BLaER1 (cell line): ENCODE measurements at regions not wholly inside any gene's neighbourhood (a gene's known extent, or its start where the extent isn't known, plus 50 kb on each side); places are given as distances from the start of the nearest gene placed in this dataset.

ENCODE experiments used
- H3K27ac ChIP-seq: shearing (Covaris generic); formaldehyde crosslinking; 2 replicates; pipeline ENCODE4 v1.8.1; 2022
- H3K27me3 ChIP-seq: shearing (Covaris generic); formaldehyde crosslinking; 2 replicates; pipeline ENCODE4 v1.8.1; 2022
- H3K36me3 ChIP-seq: shearing (Covaris generic); formaldehyde crosslinking; 2 replicates; pipeline ENCODE4 v1.8.1; 2022
- H3K4me1 ChIP-seq: shearing (Covaris generic); formaldehyde crosslinking; 2 replicates; pipeline ENCODE4 v1.8.1; 2022
- H3K4me2 ChIP-seq: shearing (Covaris generic); formaldehyde crosslinking; 2 replicates; pipeline ENCODE4 v1.8.1; 2022
- H3K4me3 ChIP-seq: shearing (Covaris generic); formaldehyde crosslinking; 2 replicates; pipeline ENCODE4 v1.8.1; 2022
- H3K9ac ChIP-seq: shearing (Covaris generic); formaldehyde crosslinking; 2 replicates; pipeline ENCODE4 v1.8.1; 2022
- H3K9me3 ChIP-seq: shearing (Covaris generic); formaldehyde crosslinking; 2 replicates; pipeline ENCODE4 v1.8.1; 2022
- H4K20me1 ChIP-seq: shearing (Covaris generic); formaldehyde crosslinking; 2 replicates; pipeline ENCODE4 v1.8.1; 2022
- Cebpa-rat ChIP-seq: shearing (Covaris generic); IDR thresholded peaks from 2 replicates; pipeline ENCODE4 v1.8.1; 2022

GRCh38 chr9:6133346-6134063 lies 82.1 kb upstream of the IL33 start:
- Histone ChIP-seq H3K27me3 (no peaks in the 10 kb centered on the region), H3K4me3 (no peak overlapping the region), H3K36me3 (no peaks in the 10 kb centered on the region), H3K4me2 (peak overlapping the region; percentile 7; the same call in 1 of the 2 replicates), H4K20me1 (no peaks in the 10 kb centered on the region), H3K4me1 (peaks cover 9% of the 10 kb centered on the region), H3K27ac (no peak overlapping the region), H3K9ac (no peak overlapping the region), H3K9me3 (no peaks in the 10 kb centered on the region)
- TF ChIP-seq Cebpa-rat = no peak

- H4K20me1 ChIP-seq = no peaks in the 10 kb centered on the region
- H3K27me3 ChIP-seq = no peaks in the 10 kb centered on the region
- no peaks in the 10 kb centered on the region for H3K9me3 ChIP-seq
- H3K27ac ChIP-seq = no peak overlapping the region
- H3K36me3 ChIP-seq = no peaks in the 10 kb centered on the region
- no peak overlapping the region for H3K9ac ChIP-seq
- no peak overlapping the region for H3K4me2 ChIP-seq
- H3K4me3 ChIP-seq = no peak overlapping the region
- peaks cover 9% of the 10 kb centered on the region for H3K4me1 ChIP-seq
- no peak for TF ChIP-seq Cebpa-rat
Observed at GRCh38 chr9:6132650-6133049, 83.0 kb upstream of the IL33 start.

DNA sequence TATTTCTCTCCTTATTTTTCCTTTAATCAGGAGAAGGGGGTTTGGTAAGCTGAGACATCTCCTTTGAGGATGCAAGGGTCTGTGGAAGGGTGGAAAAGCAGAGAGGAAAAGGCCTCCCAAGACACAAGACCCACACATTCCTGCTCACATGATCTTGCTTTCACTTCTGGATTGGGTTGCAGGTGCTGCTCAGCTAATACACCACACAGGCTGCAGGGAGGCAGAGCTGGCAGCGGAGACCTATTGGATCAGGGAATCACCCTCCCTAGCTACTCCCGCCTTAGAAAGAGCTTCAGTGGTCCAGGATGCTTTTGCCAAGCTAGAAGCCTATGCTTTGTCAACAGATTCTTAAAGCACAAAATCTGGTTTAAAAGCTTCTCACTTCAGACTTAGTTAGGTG lies 87.6 kb upstream of the IL33 start:
- Histone ChIP-seq H3K36me3 (no peaks in the 10 kb centered on the region), H3K27ac (no peak overlapping the region), H3K4me3 (no peak overlapping the region), H3K9ac (no peak overlapping the region), H3K4me2 (no peak overlapping the region), H3K4me1 (no peaks in the 10 kb centered on the region), H3K9me3 (no peaks in the 10 kb centered on the region), H4K20me1 (no peaks in the 10 kb centered on the region), H3K27me3 (no peaks in the 10 kb centered on the region)
- TF ChIP-seq Cebpa-rat = no peak

- no peaks in the 10 kb centered on the region for H3K27me3 ChIP-seq
- no peaks in the 10 kb centered on the region for H4K20me1 ChIP-seq
- H3K9ac ChIP-seq = no peak overlapping the region
- H3K9me3 ChIP-seq = no peaks in the 10 kb centered on the region
- H3K4me2 ChIP-seq = no peak overlapping the region
- H3K4me1 ChIP-seq = no peaks in the 10 kb centered on the region
- H3K27ac ChIP-seq = no peak overlapping the region
- TF ChIP-seq Cebpa-rat = no peak
- H3K4me3 ChIP-seq = no peak overlapping the region
- no peaks in the 10 kb centered on the region for H3K36me3 ChIP-seq
Observed at GRCh38 chr9:6126377-6126776, 89.2 kb upstream of the IL33 start.

DNA sequence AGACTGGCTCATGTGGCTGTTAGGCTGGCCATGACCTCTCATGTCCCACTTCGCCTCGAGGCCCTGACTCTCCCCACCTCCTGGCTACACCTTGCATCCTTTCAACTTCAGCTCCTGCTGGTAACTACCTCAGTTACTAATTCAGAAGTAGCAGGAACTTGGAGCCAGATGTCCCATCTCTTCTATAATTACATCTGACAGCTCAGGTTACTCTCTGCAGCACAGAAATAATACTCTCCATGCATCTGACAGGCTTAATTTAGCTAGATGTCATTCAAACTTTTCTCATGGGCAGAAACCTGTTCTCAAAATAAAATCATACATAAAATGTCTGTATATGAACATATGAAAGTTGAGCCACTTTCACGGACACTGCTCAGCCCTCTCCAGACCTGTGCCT lies 92.2 kb upstream of the IL33 start:
- TF ChIP-seq Cebpa-rat = no peak
- Histone ChIP-seq H3K27ac (no peak overlapping the region), H3K4me1 (no peaks in the 10 kb centered on the region), H3K4me2 (no peak overlapping the region), H3K9me3 (no peaks in the 10 kb centered on the region), H3K36me3 (no peaks in the 10 kb centered on the region), H3K9ac (no peak overlapping the region), H4K20me1 (no peaks in the 10 kb centered on the region), H3K4me3 (no peak overlapping the region), H3K27me3 (no peaks in the 10 kb centered on the region)

DNA sequence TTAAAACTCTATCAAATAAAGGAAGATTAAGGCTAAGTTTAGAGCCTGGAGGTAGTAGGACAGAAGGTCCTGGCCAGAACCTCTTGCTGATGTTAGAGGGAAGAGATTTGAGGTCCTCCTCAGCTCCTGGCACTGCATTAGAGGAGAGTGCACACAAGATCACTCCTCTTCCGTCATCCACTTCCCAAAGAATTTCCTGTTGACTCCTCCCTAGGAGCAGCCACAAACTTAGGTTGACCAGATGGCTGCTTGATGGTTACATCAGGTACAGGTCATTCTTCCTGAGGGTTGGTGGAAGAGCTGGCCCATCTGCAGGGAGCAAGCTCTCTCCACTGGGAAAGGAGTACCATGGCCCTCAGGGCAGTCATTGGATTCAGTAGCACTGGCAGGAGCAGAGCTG lies 93.9 kb upstream of the IL33 start:
- H4K20me1 ChIP-seq = no peaks in the 10 kb centered on the region
- no peak overlapping the region for H3K4me3 ChIP-seq
- no peak for TF ChIP-seq Cebpa-rat
- no peak overlapping the region for H3K9ac ChIP-seq
- H3K27me3 ChIP-seq = no peaks in the 10 kb centered on the region
- H3K36me3 ChIP-seq = no peaks in the 10 kb centered on the region
- H3K27ac ChIP-seq = no peak overlapping the region
- H3K4me2 ChIP-seq = no peak overlapping the region
- no peaks in the 10 kb centered on the region for H3K9me3 ChIP-seq
- no peaks in the 10 kb centered on the region for H3K4me1 ChIP-seq

GRCh38 chr9:6114424-6114823 lies 99.0 kb upstream of the RANBP6 start:
- H3K9ac ChIP-seq = no peak overlapping the region
- H3K9me3 ChIP-seq = peaks cover 17% of the 10 kb centered on the region
- H3K4me3 ChIP-seq = no peak overlapping the region
- no peak overlapping the region for H3K27ac ChIP-seq
- no peaks in the 10 kb centered on the region for H3K27me3 ChIP-seq
- no peak overlapping the region for H3K4me2 ChIP-seq
- TF ChIP-seq Cebpa-rat = no peak
- H3K4me1 ChIP-seq = no peaks in the 10 kb centered on the region
- no peaks in the 10 kb centered on the region for H4K20me1 ChIP-seq
- no peaks in the 10 kb centered on the region for H3K36me3 ChIP-seq

DNA sequence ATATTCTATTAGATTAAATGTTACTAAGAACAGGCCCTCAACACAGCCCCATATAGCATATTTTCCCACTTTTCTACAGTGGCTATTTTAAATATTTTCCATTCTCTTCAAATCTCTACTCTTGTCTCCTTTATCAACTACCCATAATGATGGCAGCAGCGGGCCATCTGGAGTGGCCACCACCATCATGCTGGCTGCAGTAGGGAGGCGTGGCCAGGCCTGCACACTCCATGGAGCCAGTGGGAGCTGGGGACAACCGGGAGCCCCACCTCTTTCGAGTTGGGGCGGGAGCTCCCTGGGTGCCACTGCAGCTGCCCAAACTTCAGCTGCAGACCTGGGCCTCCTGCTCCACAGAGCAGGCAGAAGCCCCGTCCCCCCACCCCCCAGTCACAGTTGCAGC lies 98.4 kb upstream of the RANBP6 start:
- no peaks in the 10 kb centered on the region for H4K20me1 ChIP-seq
- H3K4me2 ChIP-seq = no peak overlapping the region
- H3K4me3 ChIP-seq = no peak overlapping the region
- H3K36me3 ChIP-seq = no peaks in the 10 kb centered on the region
- peaks cover 17% of the 10 kb centered on the region for H3K9me3 ChIP-seq
- H3K9ac ChIP-seq = no peak overlapping the region
- no peaks in the 10 kb centered on the region for H3K4me1 ChIP-seq
- no peaks in the 10 kb centered on the region for H3K27me3 ChIP-seq
- H3K27ac ChIP-seq = no peak overlapping the region
- TF ChIP-seq Cebpa-rat = no peak

GRCh38 chr9:6113312-6113711 lies 97.9 kb upstream of the RANBP6 start:
- no peaks in the 10 kb centered on the region for H4K20me1 ChIP-seq
- no peak overlapping the region for H3K4me3 ChIP-seq
- H3K4me1 ChIP-seq = no peaks in the 10 kb centered on the region
- no peak for TF ChIP-seq Cebpa-rat
- H3K27ac ChIP-seq = no peak overlapping the region
- peaks cover 17% of the 10 kb centered on the region for H3K9me3 ChIP-seq
- H3K9ac ChIP-seq = no peak overlapping the region
- no peaks in the 10 kb centered on the region for H3K27me3 ChIP-seq
- no peaks in the 10 kb centered on the region for H3K36me3 ChIP-seq
- H3K4me2 ChIP-seq = no peak overlapping the region

- Histone ChIP-seq H3K4me3 (no peak overlapping the region), H3K4me1 (peaks cover 16% of the 10 kb centered on the region), H3K27ac (no peak overlapping the region), H4K20me1 (no peaks in the 10 kb centered on the region), H3K4me2 (no peak overlapping the region), H3K27me3 (no peaks in the 10 kb centered on the region), H3K36me3 (no peaks in the 10 kb centered on the region), H3K9ac (no peak overlapping the region), H3K9me3 (peaks cover 13% of the 10 kb centered on the region)
- TF ChIP-seq Cebpa-rat = no peak
Observed at GRCh38 chr9:6109986-6110385, 94.6 kb upstream of the RANBP6 start.

- TF ChIP-seq Cebpa-rat = no peak
- Histone ChIP-seq H3K4me3 (no peak overlapping the region), H3K27ac (no peak overlapping the region), H4K20me1 (no peaks in the 10 kb centered on the region), H3K36me3 (no peaks in the 10 kb centered on the region), H3K9ac (no peak overlapping the region), H3K4me1 (peaks cover 16% of the 10 kb centered on the region), H3K9me3 (peaks cover 9% of the 10 kb centered on the region), H3K4me2 (no peak overlapping the region), H3K27me3 (no peaks in the 10 kb centered on the region)
Observed at GRCh38 chr9:6109571-6109970, 94.1 kb upstream of the RANBP6 start.
